Activated gamma-delta T cell treated with Interleukin-2 at 50 U/mL for 16 hours (primary cell): ENCODE measurements at regions not wholly inside any gene's neighbourhood (a gene's known extent, or its start where the extent isn't known, plus 50 kb on each side); places are given as distances from the start of the nearest gene placed in this dataset.

Source experiments
- DNase-seq: peaks from one replicate; pipeline ENCODE4 v3.0.0-alpha.2; 2020

GRCh38 chr6:30396833-30397479 is 52.0 kb downstream of the RPP21 start:
- peak; percentile 87 for DNase-seq

- no peak for DNase-seq
Measured at GRCh38 chr6:30397697-30398096, 52.7 kb downstream of the RPP21 start.

GRCh38 chr6:30399390-30400058 is 54.6 kb downstream of the RPP21 start:
- no peak for DNase-seq

GRCh38 chr6:30405934-30406333 is 61.0 kb downstream of the RPP21 start:
- DNase-seq: no peak

GRCh38 chr6:30409184-30409583 is 64.2 kb downstream of the RPP21 start:
- DNase-seq: no peak

GRCh38 chr6:30411515-30412207 is 66.7 kb downstream of the RPP21 start:
- DNase-seq: peak; percentile 59

GRCh38 chr6:30418448-30418847 is 70.9 kb upstream of the HLA-E start:
- no peak for DNase-seq

GRCh38 chr6:30424549-30424948 is 64.8 kb upstream of the HLA-E start:
- DNase-seq: no peak
